Activated T-cell treated with anti-CD3 and anti-CD28 coated beads, Interleukin-2, amount 50 U/mL, for 4 hours (primary cell): ENCODE measurements at regions not wholly inside any gene's neighbourhood (a gene's known extent, or its start where the extent isn't known, plus 50 kb on each side); places are given as distances from the start of the nearest gene placed in this dataset.
"Not testable (repeated sequence)": the region's sequence is repeated elsewhere in the genome, so short reads cannot be mapped to it uniquely, and the experiment has no call there.

Experiments used
- ATAC-seq, 2 donors: fragments of 200-7000 bp; cut with Tn5 transposase; one replicate each; pipeline ENCODE4 v1.10.0; 2021
- DNase-seq: peaks from one replicate; pipeline ENCODE4 v3.0.0-alpha.2; 2020
- H3K27me3 Mint-ChIP-seq: one replicate; pipeline ENCODE4 v1.8.0; 2021; ENCODE audit warnings: low read depth, mixed read lengths
- H3K36me3 Mint-ChIP-seq: one replicate; pipeline ENCODE4 v1.8.0; 2022; ENCODE audit warnings: mixed read lengths; ENCODE audit not compliant: insufficient read depth
- H3K4me1 Mint-ChIP-seq: one replicate; pipeline ENCODE4 v1.8.0; 2021; ENCODE audit warnings: low read depth, mixed read lengths
- H3K4me3 Mint-ChIP-seq: one replicate; pipeline ENCODE4 v1.8.0; 2021; ENCODE audit warnings: mild to moderate bottlenecking, moderate library complexity, mixed read lengths
- H3K9me3 Mint-ChIP-seq: one replicate; pipeline ENCODE4 v1.8.0; 2021; ENCODE audit warnings: mixed read lengths

- DNase-seq (no peak), ATAC-seq (no peak)
- no peaks in the 10 kb centered on the region for H3K27me3 Mint-ChIP-seq
Measured at GRCh38 chr4:117135634-117136354, 50.4 kb upstream of the TRAM1L1 start.

GRCh38 chr4:117137145-117137544, 51.8 kb upstream of the TRAM1L1 start:
- DNase-seq (no peak), ATAC-seq (no peak)
- Mint-ChIP-seq H3K4me3 (no peak overlapping the region), H3K4me1 (no peaks in the 10 kb centered on the region), H3K36me3 (no peaks in the 10 kb centered on the region), H3K27me3 (no peaks in the 10 kb centered on the region), H3K9me3 (peaks cover 12% of the 10 kb centered on the region)

More at GRCh38 chr4:117135634-117136354, 50.4 kb upstream of the TRAM1L1 start:
- no peaks in the 10 kb centered on the region for H3K36me3 Mint-ChIP-seq
- peaks cover 12% of the 10 kb centered on the region for H3K9me3 Mint-ChIP-seq
- no peak overlapping the region for H3K4me3 Mint-ChIP-seq
- no peaks in the 10 kb centered on the region for H3K4me1 Mint-ChIP-seq

DNA sequence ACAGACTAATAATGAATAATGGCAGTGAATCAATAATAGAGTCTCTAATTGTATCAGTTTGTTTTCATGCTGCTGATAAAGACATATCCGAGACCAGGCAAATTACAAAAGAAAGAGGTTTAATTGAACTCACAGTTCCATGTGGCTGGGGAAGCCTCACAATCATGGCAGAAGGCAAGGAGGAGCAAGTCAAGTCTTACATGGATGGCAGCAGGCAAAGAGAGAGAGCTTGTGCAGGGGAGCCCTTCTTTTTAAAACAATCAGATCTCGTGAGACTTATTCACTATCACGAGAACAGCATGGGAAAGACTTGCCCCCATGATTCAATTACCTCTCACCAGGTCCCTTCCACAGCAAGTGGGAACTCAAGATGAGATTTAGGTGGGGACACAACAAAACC, 53.4 kb upstream of the TRAM1L1 start:
- DNase-seq, ATAC-seq, H3K4me1 Mint-ChIP-seq, H3K27me3 Mint-ChIP-seq, H3K4me3 Mint-ChIP-seq, H3K36me3 Mint-ChIP-seq: not testable (repeated sequence)
- peaks cover 12% of the 10 kb centered on the region for H3K9me3 Mint-ChIP-seq

DNA sequence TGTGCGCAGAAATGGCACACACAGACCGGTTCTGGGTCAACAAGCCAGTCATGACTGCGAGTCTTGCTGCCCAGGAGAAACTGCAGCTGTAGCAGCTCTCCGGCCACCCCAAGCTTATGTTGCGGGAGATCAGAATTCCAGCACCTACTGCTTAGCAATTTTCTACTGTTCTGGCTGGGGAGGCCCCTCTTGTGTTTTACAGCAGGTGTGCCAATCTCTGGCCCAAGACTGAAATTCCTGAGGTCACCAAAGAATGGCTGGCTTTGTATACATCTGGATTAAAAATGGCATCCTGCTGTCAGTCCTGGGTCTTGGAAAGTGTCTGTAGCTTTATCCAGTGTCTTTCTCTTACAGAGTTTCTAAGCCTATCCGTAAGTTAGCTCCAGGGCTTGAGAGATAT, 68.9 kb upstream of the TRAM1L1 start:
- no peaks in the 10 kb centered on the region for H3K36me3 Mint-ChIP-seq
- peaks cover 12% of the 10 kb centered on the region for H3K9me3 Mint-ChIP-seq
- no peak overlapping the region for H3K4me3 Mint-ChIP-seq
- no peak for DNase-seq
- ATAC-seq, result no peak
- no peaks in the 10 kb centered on the region for H3K4me1 Mint-ChIP-seq
- H3K27me3 Mint-ChIP-seq, result no peaks in the 10 kb centered on the region

DNA sequence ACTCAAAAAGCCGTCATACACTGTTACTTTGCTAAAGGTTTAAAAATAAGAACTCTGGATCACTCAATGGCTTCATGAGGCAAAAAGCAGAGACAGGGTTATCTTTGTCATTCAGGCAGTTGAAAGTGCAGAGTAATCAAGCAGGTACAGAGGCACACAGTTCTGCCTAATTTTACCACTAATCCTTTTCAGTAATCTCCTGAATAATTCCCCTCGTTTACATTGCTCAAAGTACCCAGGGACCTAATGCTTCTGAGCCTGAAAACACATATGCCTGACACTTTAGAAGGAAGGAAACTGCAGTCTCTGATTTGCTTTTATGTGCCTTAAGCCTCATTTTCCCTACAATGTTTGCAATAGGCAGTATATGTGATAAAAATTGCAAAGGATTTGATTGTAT, 71.4 kb upstream of the TRAM1L1 start:
- ATAC-seq (no peak), DNase-seq (no peak)
- Mint-ChIP-seq H3K36me3 (no peaks in the 10 kb centered on the region), H3K9me3 (peaks cover under 1% of the 10 kb centered on the region), H3K4me1 (no peaks in the 10 kb centered on the region), H3K27me3 (no peaks in the 10 kb centered on the region), H3K4me3 (no peak overlapping the region)

DNA sequence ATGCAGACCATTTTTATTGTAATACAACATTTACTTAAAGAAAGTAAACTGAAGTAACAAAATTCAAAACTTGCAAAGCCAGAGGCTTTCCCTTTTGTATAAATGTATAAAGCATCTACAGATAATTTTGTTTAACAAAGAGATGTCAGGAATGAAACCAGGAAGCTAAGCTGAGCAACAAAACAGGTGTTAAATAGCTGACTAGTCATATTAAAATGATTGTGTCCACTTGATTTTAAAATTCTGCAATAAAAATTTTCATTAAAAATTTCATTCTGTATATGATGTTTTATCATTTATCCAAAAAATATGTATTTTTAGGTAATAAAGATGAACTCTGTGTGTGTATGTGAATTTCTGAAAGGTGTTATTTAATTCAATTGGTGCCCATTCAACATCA, 72.0 kb upstream of the TRAM1L1 start:
- no peaks in the 10 kb centered on the region for H3K27me3 Mint-ChIP-seq
- H3K4me1 Mint-ChIP-seq, result no peaks in the 10 kb centered on the region
- DNase-seq (no peak), ATAC-seq (no peak)
- no peaks in the 10 kb centered on the region for H3K9me3 Mint-ChIP-seq
- H3K4me3 Mint-ChIP-seq, result no peak overlapping the region
- H3K36me3 Mint-ChIP-seq, result no peaks in the 10 kb centered on the region

DNA sequence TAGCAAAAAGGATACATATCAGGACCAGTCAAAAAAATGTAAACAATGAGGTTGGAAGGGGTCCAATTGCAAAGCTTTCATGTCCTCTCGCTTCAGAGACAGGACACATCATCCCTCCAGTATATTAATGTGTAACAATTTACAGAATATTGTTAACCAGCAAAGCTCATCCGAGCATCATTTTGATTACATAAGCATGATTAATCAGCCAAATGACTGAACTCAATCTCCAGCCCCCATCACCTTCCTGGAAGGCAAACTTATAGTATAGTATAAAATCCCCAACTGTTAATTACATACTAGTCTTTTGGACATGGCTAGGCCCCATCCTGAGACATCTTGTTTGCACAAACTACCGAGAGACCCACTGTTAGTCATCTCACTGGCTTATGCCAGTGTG, 77.6 kb upstream of the TRAM1L1 start:
- H3K27me3 Mint-ChIP-seq, result no peaks in the 10 kb centered on the region
- no peaks in the 10 kb centered on the region for H3K9me3 Mint-ChIP-seq
- H3K36me3 Mint-ChIP-seq, result no peaks in the 10 kb centered on the region
- no peaks in the 10 kb centered on the region for H3K4me1 Mint-ChIP-seq
- no peak for DNase-seq
- no peak overlapping the region for H3K4me3 Mint-ChIP-seq
- no peak for ATAC-seq

- DNase-seq, result no peak
- Mint-ChIP-seq H3K4me3 (no peak overlapping the region), H3K9me3 (no peaks in the 10 kb centered on the region), H3K27me3 (no peaks in the 10 kb centered on the region), H3K36me3 (no peaks in the 10 kb centered on the region), H3K4me1 (no peaks in the 10 kb centered on the region)
- ATAC-seq, result no peak
Measured at GRCh38 chr4:117164338-117164737, 79.0 kb upstream of the TRAM1L1 start.

DNA sequence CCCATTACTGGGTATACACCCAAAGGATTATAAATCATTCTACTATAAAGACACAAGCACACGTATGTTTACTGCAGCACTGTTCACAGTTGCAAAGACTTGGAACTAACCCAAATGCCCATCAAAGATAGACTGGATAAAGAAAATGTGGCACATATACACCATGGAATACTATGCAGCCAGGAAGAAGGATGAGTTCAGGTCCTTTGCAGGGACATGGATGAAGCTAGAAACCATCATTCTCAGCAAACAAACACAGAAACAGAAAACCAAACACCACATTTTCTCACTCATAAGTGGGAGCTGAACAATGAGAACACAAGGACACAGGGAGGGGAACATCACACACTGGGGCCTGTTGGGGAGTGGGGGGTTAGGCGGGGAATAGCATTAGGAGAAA, 90.0 kb upstream of the TRAM1L1 start:
- ATAC-seq, H3K4me3 Mint-ChIP-seq, DNase-seq, H3K4me1 Mint-ChIP-seq, H3K27me3 Mint-ChIP-seq, H3K36me3 Mint-ChIP-seq: not testable (repeated sequence)
- H3K9me3 Mint-ChIP-seq, result peaks cover 17% of the 10 kb centered on the region

DNA sequence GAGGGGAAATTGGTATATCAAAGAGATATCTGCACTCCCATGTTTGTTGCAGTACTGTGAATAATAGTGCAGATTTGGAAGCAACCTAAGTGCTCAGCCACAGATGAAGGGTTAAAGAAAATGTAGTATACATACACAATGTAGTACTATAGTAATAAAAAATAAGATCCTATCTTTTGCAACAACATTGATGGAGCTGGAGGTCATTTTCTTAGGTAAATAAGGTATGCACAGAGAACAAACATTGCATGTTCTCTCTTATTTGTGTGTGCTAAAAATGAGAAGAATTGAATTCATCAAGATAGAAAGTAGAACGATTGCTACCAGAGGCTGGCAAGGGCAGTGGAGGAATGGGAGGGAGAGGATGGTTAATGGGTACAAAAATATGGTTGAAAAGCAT, 117.9 kb upstream of the TRAM1L1 start:
- H3K27me3 Mint-ChIP-seq, result no peaks in the 10 kb centered on the region
- DNase-seq, result no peak
- H3K9me3 Mint-ChIP-seq, result peaks cover 5% of the 10 kb centered on the region
- H3K4me3 Mint-ChIP-seq, result no peak overlapping the region
- no peaks in the 10 kb centered on the region for H3K36me3 Mint-ChIP-seq
- no peaks in the 10 kb centered on the region for H3K4me1 Mint-ChIP-seq
- ATAC-seq, result no peak

- ATAC-seq (no peak), DNase-seq (no peak)
- no peaks in the 10 kb centered on the region for H3K4me1 Mint-ChIP-seq
- H3K36me3 Mint-ChIP-seq, result no peaks in the 10 kb centered on the region
- no peaks in the 10 kb centered on the region for H3K27me3 Mint-ChIP-seq
- H3K9me3 Mint-ChIP-seq, result no peaks in the 10 kb centered on the region
- H3K4me3 Mint-ChIP-seq, result no peak overlapping the region
Measured at GRCh38 chr4:117210551-117210950, 125.2 kb upstream of the TRAM1L1 start.

DNA sequence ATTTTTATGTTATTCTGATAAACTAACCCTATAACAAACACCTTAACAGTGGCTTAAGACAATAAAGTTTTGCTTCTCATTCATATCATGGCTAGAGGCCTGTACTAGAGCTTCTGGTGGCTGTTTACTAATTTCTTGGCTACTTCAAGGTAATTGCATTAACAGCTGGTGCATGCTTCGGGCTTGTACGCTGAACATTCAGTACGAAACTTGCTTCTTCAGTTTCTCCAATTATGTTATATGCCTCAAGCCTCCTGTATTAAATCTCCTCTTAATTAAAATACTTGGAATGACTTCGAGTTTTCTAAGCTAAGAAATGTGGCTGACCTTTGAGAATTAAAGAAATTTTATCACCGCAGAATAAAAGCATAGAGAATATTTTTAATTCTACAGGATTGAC, 138.9 kb upstream of the TRAM1L1 start:
- Mint-ChIP-seq H3K27me3 (no peaks in the 10 kb centered on the region), H3K4me1 (no peaks in the 10 kb centered on the region), H3K9me3 (peaks cover 4% of the 10 kb centered on the region), H3K4me3 (no peak overlapping the region), H3K36me3 (no peaks in the 10 kb centered on the region)
- no peak for ATAC-seq
- no peak for DNase-seq

GRCh38 chr4:117225471-117225870, 140.1 kb upstream of the TRAM1L1 start:
- peaks cover 4% of the 10 kb centered on the region for H3K9me3 Mint-ChIP-seq
- H3K4me1 Mint-ChIP-seq, result no peaks in the 10 kb centered on the region
- H3K27me3 Mint-ChIP-seq, result no peaks in the 10 kb centered on the region
- DNase-seq, result no peak
- H3K4me3 Mint-ChIP-seq, result no peak overlapping the region
- ATAC-seq, result no peak
- H3K36me3 Mint-ChIP-seq, result no peaks in the 10 kb centered on the region

- ATAC-seq (no peak), DNase-seq (no peak)
- Mint-ChIP-seq H3K9me3 (peaks cover 4% of the 10 kb centered on the region), H3K27me3 (no peaks in the 10 kb centered on the region), H3K4me1 (no peaks in the 10 kb centered on the region), H3K4me3 (no peak overlapping the region), H3K36me3 (no peaks in the 10 kb centered on the region)
Measured at GRCh38 chr4:117227925-117228324, 142.5 kb upstream of the TRAM1L1 start.

GRCh38 chr4:117239434-117239833, 154.1 kb upstream of the TRAM1L1 start:
- Mint-ChIP-seq H3K9me3 (peaks cover 4% of the 10 kb centered on the region), H3K4me1 (no peaks in the 10 kb centered on the region), H3K27me3 (no peaks in the 10 kb centered on the region), H3K36me3 (no peaks in the 10 kb centered on the region), H3K4me3 (no peak overlapping the region)
- DNase-seq (no peak), ATAC-seq (no peak)

GRCh38 chr4:117249333-117249732, 164.0 kb upstream of the TRAM1L1 start:
- no peaks in the 10 kb centered on the region for H3K4me1 Mint-ChIP-seq
- no peak for DNase-seq
- no peak for ATAC-seq
- H3K4me3 Mint-ChIP-seq, result no peak overlapping the region
- H3K36me3 Mint-ChIP-seq, result no peaks in the 10 kb centered on the region
- peaks cover 27% of the 10 kb centered on the region for H3K9me3 Mint-ChIP-seq
- H3K27me3 Mint-ChIP-seq, result no peaks in the 10 kb centered on the region
